Neuronal stem cell (in vitro differentiated cells): ENCODE measurements at regions not wholly inside any gene's neighbourhood (a gene's known extent, or its start where the extent isn't known, plus 50 kb on each side); places are given as distances from the start of the nearest gene placed in this dataset.

ENCODE experiments used
- DNase-seq: peaks from one replicate; pipeline ENCODE4 v3.0.0-alpha.2; 2013; ENCODE audit warnings: low spot score
- H2AFZ ChIP-seq: one replicate; pipeline ENCODE4 v1.6.1; 2013; ENCODE audit warnings: mild to moderate bottlenecking, low read length, inconsistent platforms
- H2AK5ac ChIP-seq: 2 replicates; pipeline ENCODE4 v1.6.1; 2013; ENCODE audit warnings: low read depth, mild to moderate bottlenecking, inconsistent platforms, low read length, moderate library complexity, mixed read lengths
- H2BK120ac ChIP-seq: 2 replicates; pipeline ENCODE4 v1.6.1; 2013; ENCODE audit warnings: low read depth, mild to moderate bottlenecking, inconsistent platforms, low read length, moderate library complexity, mixed read lengths
- H2BK12ac ChIP-seq: one replicate; pipeline ENCODE4 v1.6.1; 2013; ENCODE audit warnings: low read length, inconsistent platforms
- H2BK15ac ChIP-seq: 2 replicates; pipeline ENCODE4 v1.6.1; 2013; ENCODE audit warnings: mild to moderate bottlenecking, low read length, inconsistent platforms, mixed read lengths
- H2BK5ac ChIP-seq: one replicate; pipeline ENCODE4 v1.6.1; 2013; ENCODE audit warnings: inconsistent platforms, mild to moderate bottlenecking, low read length, moderate library complexity
- H3K14ac ChIP-seq: one replicate; pipeline ENCODE4 v1.6.1; 2013; ENCODE audit warnings: low read length, inconsistent platforms
- H3K18ac ChIP-seq: 2 replicates; pipeline ENCODE4 v1.6.1; 2013; ENCODE audit warnings: low read length, inconsistent platforms
- H3K23ac ChIP-seq: 2 replicates; pipeline ENCODE4 v1.6.1; 2013; ENCODE audit warnings: low read depth, mild to moderate bottlenecking, mixed read lengths, low read length, inconsistent platforms; ENCODE audit not compliant: poor library complexity
- H3K27ac ChIP-seq: replicated peaks from 3 replicates; pipeline ENCODE4 v1.5.1; 2013; ENCODE audit warnings: low read length, inconsistent platforms
- H3K27me3 ChIP-seq, 3 experiments: 2 replicates each; pipeline ENCODE4 v1.6.1; 2013; ENCODE audit warnings: low read length in 3 of 3, mild to moderate bottlenecking in 2 of 3, inconsistent platforms in 1 of 3, low read depth in 1 of 3, mixed read lengths in 1 of 3, moderate library complexity in 1 of 3; ENCODE audit not compliant: control insufficient read depth in 3 of 3, insufficient read depth in 3 of 3
- H3K36me3 ChIP-seq, 2 donors: replicated peaks in 1 of 2; 2 replicates each; pipeline ENCODE4 v1.6.1; 2013; ENCODE audit warnings: low read length in 2 of 2; ENCODE audit not compliant: control insufficient read depth in 2 of 2, insufficient read depth in 2 of 2
- H3K4ac ChIP-seq: 2 replicates; pipeline ENCODE4 v1.6.1; 2013; ENCODE audit warnings: inconsistent platforms, mild to moderate bottlenecking, low read length, moderate library complexity
- H3K4me1 ChIP-seq, 2 donors: 1 replicate in 1 of 2; 2 replicates in 1 of 2; pipeline ENCODE4 v1.6.1; 2013; ENCODE audit warnings: low read length in 2 of 2, low read depth in 1 of 2; ENCODE audit not compliant: control insufficient read depth in 2 of 2, insufficient read depth in 1 of 2
- H3K4me2 ChIP-seq: one replicate; pipeline ENCODE4 v1.6.1; 2013; ENCODE audit warnings: mild to moderate bottlenecking, low read length, inconsistent platforms; ENCODE audit not compliant: insufficient read depth, poor library complexity, severe bottlenecking
- H3K4me3 ChIP-seq, 2 donors: 2 replicates each; pipeline ENCODE4 v1.5.1; 2013; ENCODE audit warnings: low read length in 2 of 2, mild to moderate bottlenecking in 2 of 2, inconsistent platforms in 1 of 2, moderate library complexity in 1 of 2
- H3K79me1 ChIP-seq: one replicate; pipeline ENCODE4 v1.6.1; 2013; ENCODE audit warnings: low read depth, mild to moderate bottlenecking, inconsistent platforms, low read length, moderate library complexity
- H3K9ac ChIP-seq: one replicate; pipeline ENCODE4 v1.6.1; 2013; ENCODE audit warnings: mild to moderate bottlenecking, low read depth, low read length, inconsistent platforms; ENCODE audit not compliant: poor library complexity
- H3K9me3 ChIP-seq, 2 donors: replicated peaks in 1 of 2; 2 replicates each; pipeline versions ENCODE3 to v1.6.1; 2013; ENCODE audit warnings: low read length in 2 of 2, mild to moderate bottlenecking in 2 of 2, inconsistent platforms in 1 of 2, low read depth in 1 of 2, mixed read lengths in 1 of 2, moderate library complexity in 1 of 2; ENCODE audit not compliant: control insufficient read depth in 2 of 2, insufficient read depth in 1 of 2
- H4K8ac ChIP-seq: one replicate; pipeline ENCODE4 v1.6.1; 2013; ENCODE audit warnings: low read depth, mild to moderate bottlenecking, inconsistent platforms, low read length, moderate library complexity
- H4K91ac ChIP-seq: one replicate; pipeline ENCODE4 v1.6.1; 2013; ENCODE audit warnings: low read length, low read depth, mild to moderate bottlenecking, inconsistent platforms; ENCODE audit not compliant: poor library complexity
- whole genome bisulfite sequencing, 2 donors: extraction: QIAGEN DNeasy Blood & Tissue Kit; methylation state at CpG; one replicate each; pipeline ENCODE4 v1.1.7; 2013; ENCODE audit warnings: missing lambda C conversion rate in 2 of 2, mixed read lengths in 1 of 2; ENCODE audit not compliant: insufficient read length in 2 of 2, insufficient replicate concordance in 1 of 2; ENCODE audit errors: extremely low coverage in 2 of 2; 5-methylcytosine and 5-hydroxymethylcytosine counted together

DNA sequence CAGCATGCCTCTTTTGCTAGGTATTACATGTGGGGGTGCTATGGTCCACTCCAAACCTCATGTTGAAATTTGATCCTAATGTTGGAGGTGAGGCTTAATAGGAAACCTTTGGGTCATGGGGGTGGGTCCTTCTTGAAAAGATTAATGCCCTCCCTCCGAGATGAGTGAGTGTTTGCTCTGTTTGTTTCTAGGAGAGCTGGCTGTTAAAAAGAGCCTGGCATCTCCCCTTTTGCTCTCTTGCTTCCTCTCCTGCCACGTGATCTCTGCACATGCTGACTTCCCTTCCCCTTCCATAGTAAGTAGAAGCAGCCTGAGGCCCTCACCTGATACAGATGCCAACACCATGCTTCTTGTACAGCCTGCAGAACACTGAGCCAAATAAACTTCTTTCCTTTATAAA is 104.5 kb downstream of the FAT3 start:
- Histone ChIP-seq H3K4me2 (no peak overlapping the region), H4K91ac (no peak overlapping the region), H3K18ac (no peak overlapping the region), H3K9ac (no peak overlapping the region), H3K4me3 (no peak overlapping the region), H2BK15ac (no peak overlapping the region), H3K79me1 (no peaks in the 10 kb centered on the region), H2AFZ (no peak overlapping the region), H2BK5ac (no peak overlapping the region), H3K14ac (no peak overlapping the region), H2BK120ac (no peak overlapping the region), H2AK5ac (no peak overlapping the region), H3K27ac (no peak overlapping the region), H3K4me1 (peaks cover 8 to 34% of the 10 kb centered on the region in 2 donors), H3K9me3 (peaks cover 0 to 3% of the 10 kb centered on the region in 2 donors), H2BK12ac (no peak overlapping the region), H3K36me3 (peaks cover 0 to 22% of the 10 kb centered on the region in 2 donors), H3K23ac (no peak overlapping the region), H3K4ac (no peak overlapping the region), H3K27me3 (no peaks in the 10 kb centered on the region), H4K8ac (no peak overlapping the region)
- DNase-seq = no peak
- no CpG with 5 or more reads among the region's 2 CpGs for WGBS, 2 donors

DNA sequence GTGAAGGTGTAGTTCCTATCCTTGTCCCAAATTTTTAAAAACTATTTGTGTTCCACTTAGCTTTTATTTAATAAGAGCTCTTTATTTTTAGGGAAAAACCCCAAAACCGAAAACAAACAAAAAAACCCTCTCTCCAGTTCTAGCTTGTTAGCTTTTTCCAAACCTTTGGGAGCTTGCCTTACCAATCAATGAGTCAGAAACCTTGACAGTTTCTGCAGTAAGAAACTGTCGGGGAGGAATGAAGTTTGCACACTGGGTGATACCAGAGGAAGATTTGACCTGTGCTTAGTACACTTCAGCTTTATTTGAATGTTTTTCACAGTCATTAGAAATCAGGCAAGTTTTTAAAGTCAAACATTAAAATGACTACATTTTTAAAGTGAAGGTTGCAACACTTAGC is 105.0 kb downstream of the FAT3 start:
- Histone ChIP-seq H2BK15ac (no peak overlapping the region), H3K4me3 (no peak overlapping the region), H3K23ac (no peak overlapping the region), H3K27ac (peak overlapping the region; percentile 31), H3K4me1 (peaks cover 8 to 34% of the 10 kb centered on the region in 2 donors), H3K79me1 (no peaks in the 10 kb centered on the region), H2BK5ac (no peak overlapping the region), H2BK120ac (no peak overlapping the region), H3K4me2 (no peak overlapping the region), H3K9ac (no peak overlapping the region), H3K4ac (no peak overlapping the region), H4K91ac (no peak overlapping the region), H3K27me3 (no peaks in the 10 kb centered on the region), H4K8ac (no peak overlapping the region), H3K36me3 (peaks cover 0 to 25% of the 10 kb centered on the region in 2 donors), H2AK5ac (no peak overlapping the region), H3K9me3 (peaks cover 0 to 3% of the 10 kb centered on the region in 2 donors), H2BK12ac (no peak overlapping the region), H2AFZ (no peak overlapping the region), H3K14ac (no peak overlapping the region), H3K18ac (no peak overlapping the region)
- no CpG with 5 or more reads among the region's 2 CpGs for WGBS, 2 donors
- DNase-seq = no peak

DNA sequence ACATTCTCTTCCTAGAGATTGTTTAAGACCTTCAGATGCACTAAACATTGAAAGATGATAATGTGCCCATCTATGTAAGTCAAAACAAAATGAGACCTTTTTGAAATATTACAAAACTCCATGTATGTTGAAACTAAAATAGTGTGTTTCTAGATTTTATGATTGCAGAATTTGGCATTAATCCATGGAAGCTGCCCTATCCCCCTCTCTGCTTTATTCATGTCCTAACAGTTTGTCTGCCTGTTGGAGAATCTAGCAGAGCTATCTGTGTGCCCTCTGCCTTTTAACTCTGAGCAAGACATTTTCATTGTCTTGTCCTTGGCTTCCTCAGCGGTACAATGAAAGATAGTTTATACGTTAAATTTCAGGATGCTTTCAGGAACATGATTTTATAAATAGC is 105.5 kb downstream of the FAT3 start:
- H3K27ac ChIP-seq = no peak overlapping the region

DNA sequence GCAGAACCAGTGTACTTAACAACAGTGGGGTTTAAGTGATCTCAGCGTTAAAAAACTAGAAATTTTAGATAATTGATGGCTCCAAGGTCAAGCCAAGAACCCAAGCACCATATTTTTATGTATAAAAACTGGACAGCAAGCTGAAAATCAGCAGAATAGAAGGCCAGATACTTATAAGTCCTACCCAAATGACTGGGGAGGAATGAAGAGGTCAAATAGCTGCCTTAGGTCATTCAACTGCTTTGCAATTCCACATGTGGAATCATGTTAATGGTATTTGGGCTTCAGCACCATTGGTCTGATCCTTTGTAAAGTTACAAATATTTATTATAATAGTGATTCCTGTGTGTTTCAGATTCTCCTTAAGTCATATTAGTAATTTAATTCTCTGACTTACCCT is 108.4 kb downstream of the FAT3 start:
- H3K4me3 ChIP-seq = no peak overlapping the region
- no peak for DNase-seq
- no peak overlapping the region for H2AFZ ChIP-seq
- H2BK12ac ChIP-seq = no peak overlapping the region
- no peak overlapping the region for H4K91ac ChIP-seq
- no peak overlapping the region for H3K23ac ChIP-seq
- no peak overlapping the region for H3K27ac ChIP-seq
- H4K8ac ChIP-seq = no peak overlapping the region
- no peaks in the 10 kb centered on the region for H3K27me3 ChIP-seq
- no peak overlapping the region for H3K4ac ChIP-seq
- H2BK120ac ChIP-seq = no peak overlapping the region
- H3K4me1 ChIP-seq = peaks cover 7 to 34% of the 10 kb centered on the region in 2 donors
- no peak overlapping the region for H3K4me2 ChIP-seq
- WGBS, 2 donors = no CpG with 5 or more reads among the region's 1 CpG
- peaks cover 0 to 36% of the 10 kb centered on the region in 2 donors for H3K36me3 ChIP-seq
- H2AK5ac ChIP-seq = no peak overlapping the region
- H2BK5ac ChIP-seq = no peak overlapping the region
- H3K14ac ChIP-seq = no peak overlapping the region
- no peak overlapping the region for H3K9ac ChIP-seq
- peaks cover 0 to 5% of the 10 kb centered on the region in 2 donors for H3K9me3 ChIP-seq
- no peak overlapping the region for H2BK15ac ChIP-seq
- no peak overlapping the region for H3K18ac ChIP-seq
- peaks cover 2% of the 10 kb centered on the region for H3K79me1 ChIP-seq

More for the DNA sequence above, 105.5 kb downstream of the FAT3 start:
- H3K4me3 ChIP-seq = no peak overlapping the region
- no CpG with 5 or more reads among the region's 2 CpGs for WGBS, 2 donors
- peaks cover 0 to 25% of the 10 kb centered on the region in 2 donors for H3K36me3 ChIP-seq
- H3K9me3 ChIP-seq = peaks cover 0 to 3% of the 10 kb centered on the region in 2 donors
- H3K27me3 ChIP-seq = no peaks in the 10 kb centered on the region
- H3K79me1 ChIP-seq = no peaks in the 10 kb centered on the region
- no peak overlapping the region for H4K8ac ChIP-seq
- no peak overlapping the region for H2AFZ ChIP-seq
- H2BK5ac ChIP-seq = no peak overlapping the region
- H3K4me1 ChIP-seq = peaks cover 8 to 34% of the 10 kb centered on the region in 2 donors
- no peak overlapping the region for H3K18ac ChIP-seq
- no peak for DNase-seq
- H3K4me2 ChIP-seq = no peak overlapping the region
- no peak overlapping the region for H3K9ac ChIP-seq
- H2AK5ac ChIP-seq = no peak overlapping the region
- no peak overlapping the region for H4K91ac ChIP-seq
- no peak overlapping the region for H3K14ac ChIP-seq
- no peak overlapping the region for H3K4ac ChIP-seq
- no peak overlapping the region for H2BK12ac ChIP-seq
- H2BK15ac ChIP-seq = no peak overlapping the region
- H3K23ac ChIP-seq = no peak overlapping the region
- no peak overlapping the region for H2BK120ac ChIP-seq
